Liver (tissue), 3 donors: ENCODE measurements at regions not wholly inside any gene's neighbourhood (a gene's known extent, or its start where the extent isn't known, plus 50 kb on each side); places are given as distances from the start of the nearest gene placed in this dataset.

ENCODE experiments used
- RAD21 ChIP-seq, 2 donors: IDR thresholded peaks; 2 replicates each; pipeline ENCODE4 v1.6.1; 2016; ENCODE audit warnings: antibody characterized with exemption in 2 of 2, mild to moderate bottlenecking in 2 of 2
- TAF1 ChIP-seq: conservative IDR thresholded peaks from 2 replicates; pipeline ENCODE4 v1.6.1; 2016; ENCODE audit warnings: antibody characterized with exemption, mild to moderate bottlenecking
- YY1 ChIP-seq: IDR thresholded peaks from 2 replicates; pipeline ENCODE4 v1.6.1; 2016; ENCODE audit warnings: antibody characterized with exemption, mild to moderate bottlenecking
- TF ChIP-seq, protein P1 (sequence below): fragments of 150-350 bp; IDR thresholded peaks from 2 replicates; pipeline ENCODE4 v1.5.1; 2017; ENCODE audit warnings: improper control_type of control experiment, low read depth, low read length; ENCODE audit not compliant: missing input control
- TF ChIP-seq, protein P2 (sequence below): IDR thresholded peaks from 2 replicates; pipeline ENCODE4 v1.6.1; 2016; ENCODE audit warnings: antibody characterized with exemption, mild to moderate bottlenecking
- TF ChIP-seq, protein P3 (sequence below): IDR thresholded peaks from 2 replicates; pipeline ENCODE4 v1.6.1; 2016; ENCODE audit warnings: antibody characterized with exemption
- TF ChIP-seq, protein P4 (sequence below): IDR thresholded peaks from 2 replicates; pipeline ENCODE4 v1.6.1; 2016; ENCODE audit warnings: antibody characterized with exemption
- donor health status: healthy.
- donor health status: healthy.

DNA sequence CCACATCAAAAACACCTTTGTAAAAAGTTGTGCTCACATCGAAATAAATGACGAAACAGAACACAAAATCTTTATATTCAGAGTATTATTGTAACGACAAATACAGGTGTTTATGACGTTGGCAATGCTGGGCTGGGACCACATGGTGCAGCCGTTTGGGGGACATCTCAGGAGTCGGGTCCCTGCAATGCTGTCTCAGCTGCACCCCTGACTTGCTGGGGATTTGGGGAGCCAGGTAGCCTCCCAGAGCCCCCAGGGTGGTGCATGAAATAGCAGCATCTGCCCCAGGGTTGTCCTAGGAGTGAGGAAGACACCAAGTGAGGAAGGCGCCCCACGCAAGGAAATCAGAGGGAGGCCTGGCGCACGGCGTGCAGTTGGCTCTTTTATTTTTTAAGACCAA lies 1526.8 kb downstream of the BRD1 start:
- TF ChIP-seq, protein P1, sequence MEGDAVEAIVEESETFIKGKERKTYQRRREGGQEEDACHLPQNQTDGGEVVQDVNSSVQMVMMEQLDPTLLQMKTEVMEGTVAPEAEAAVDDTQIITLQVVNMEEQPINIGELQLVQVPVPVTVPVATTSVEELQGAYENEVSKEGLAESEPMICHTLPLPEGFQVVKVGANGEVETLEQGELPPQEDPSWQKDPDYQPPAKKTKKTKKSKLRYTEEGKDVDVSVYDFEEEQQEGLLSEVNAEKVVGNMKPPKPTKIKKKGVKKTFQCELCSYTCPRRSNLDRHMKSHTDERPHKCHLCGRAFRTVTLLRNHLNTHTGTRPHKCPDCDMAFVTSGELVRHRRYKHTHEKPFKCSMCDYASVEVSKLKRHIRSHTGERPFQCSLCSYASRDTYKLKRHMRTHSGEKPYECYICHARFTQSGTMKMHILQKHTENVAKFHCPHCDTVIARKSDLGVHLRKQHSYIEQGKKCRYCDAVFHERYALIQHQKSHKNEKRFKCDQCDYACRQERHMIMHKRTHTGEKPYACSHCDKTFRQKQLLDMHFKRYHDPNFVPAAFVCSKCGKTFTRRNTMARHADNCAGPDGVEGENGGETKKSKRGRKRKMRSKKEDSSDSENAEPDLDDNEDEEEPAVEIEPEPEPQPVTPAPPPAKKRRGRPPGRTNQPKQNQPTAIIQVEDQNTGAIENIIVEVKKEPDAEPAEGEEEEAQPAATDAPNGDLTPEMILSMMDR: no peak
- no peak for TF ChIP-seq YY1
- TF ChIP-seq, protein P2, sequence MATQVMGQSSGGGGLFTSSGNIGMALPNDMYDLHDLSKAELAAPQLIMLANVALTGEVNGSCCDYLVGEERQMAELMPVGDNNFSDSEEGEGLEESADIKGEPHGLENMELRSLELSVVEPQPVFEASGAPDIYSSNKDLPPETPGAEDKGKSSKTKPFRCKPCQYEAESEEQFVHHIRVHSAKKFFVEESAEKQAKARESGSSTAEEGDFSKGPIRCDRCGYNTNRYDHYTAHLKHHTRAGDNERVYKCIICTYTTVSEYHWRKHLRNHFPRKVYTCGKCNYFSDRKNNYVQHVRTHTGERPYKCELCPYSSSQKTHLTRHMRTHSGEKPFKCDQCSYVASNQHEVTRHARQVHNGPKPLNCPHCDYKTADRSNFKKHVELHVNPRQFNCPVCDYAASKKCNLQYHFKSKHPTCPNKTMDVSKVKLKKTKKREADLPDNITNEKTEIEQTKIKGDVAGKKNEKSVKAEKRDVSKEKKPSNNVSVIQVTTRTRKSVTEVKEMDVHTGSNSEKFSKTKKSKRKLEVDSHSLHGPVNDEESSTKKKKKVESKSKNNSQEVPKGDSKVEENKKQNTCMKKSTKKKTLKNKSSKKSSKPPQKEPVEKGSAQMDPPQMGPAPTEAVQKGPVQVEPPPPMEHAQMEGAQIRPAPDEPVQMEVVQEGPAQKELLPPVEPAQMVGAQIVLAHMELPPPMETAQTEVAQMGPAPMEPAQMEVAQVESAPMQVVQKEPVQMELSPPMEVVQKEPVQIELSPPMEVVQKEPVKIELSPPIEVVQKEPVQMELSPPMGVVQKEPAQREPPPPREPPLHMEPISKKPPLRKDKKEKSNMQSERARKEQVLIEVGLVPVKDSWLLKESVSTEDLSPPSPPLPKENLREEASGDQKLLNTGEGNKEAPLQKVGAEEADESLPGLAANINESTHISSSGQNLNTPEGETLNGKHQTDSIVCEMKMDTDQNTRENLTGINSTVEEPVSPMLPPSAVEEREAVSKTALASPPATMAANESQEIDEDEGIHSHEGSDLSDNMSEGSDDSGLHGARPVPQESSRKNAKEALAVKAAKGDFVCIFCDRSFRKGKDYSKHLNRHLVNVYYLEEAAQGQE: no peak
- no peak for TF ChIP-seq RAD21 (IDR thresholded peaks at IDR 0.05)
- TF ChIP-seq, protein P3, sequence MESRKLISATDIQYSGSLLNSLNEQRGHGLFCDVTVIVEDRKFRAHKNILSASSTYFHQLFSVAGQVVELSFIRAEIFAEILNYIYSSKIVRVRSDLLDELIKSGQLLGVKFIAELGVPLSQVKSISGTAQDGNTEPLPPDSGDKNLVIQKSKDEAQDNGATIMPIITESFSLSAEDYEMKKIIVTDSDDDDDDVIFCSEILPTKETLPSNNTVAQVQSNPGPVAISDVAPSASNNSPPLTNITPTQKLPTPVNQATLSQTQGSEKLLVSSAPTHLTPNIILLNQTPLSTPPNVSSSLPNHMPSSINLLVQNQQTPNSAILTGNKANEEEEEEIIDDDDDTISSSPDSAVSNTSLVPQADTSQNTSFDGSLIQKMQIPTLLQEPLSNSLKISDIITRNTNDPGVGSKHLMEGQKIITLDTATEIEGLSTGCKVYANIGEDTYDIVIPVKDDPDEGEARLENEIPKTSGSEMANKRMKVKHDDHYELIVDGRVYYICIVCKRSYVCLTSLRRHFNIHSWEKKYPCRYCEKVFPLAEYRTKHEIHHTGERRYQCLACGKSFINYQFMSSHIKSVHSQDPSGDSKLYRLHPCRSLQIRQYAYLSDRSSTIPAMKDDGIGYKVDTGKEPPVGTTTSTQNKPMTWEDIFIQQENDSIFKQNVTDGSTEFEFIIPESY: no peak
- TF ChIP-seq, protein P4, sequence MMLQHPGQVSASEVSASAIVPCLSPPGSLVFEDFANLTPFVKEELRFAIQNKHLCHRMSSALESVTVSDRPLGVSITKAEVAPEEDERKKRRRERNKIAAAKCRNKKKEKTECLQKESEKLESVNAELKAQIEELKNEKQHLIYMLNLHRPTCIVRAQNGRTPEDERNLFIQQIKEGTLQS: no peak
- no peak for TF ChIP-seq TAF1
